Mesendoderm (in vitro differentiated cells): ENCODE measurements at regions not wholly inside any gene's neighbourhood (a gene's known extent, or its start where the extent isn't known, plus 50 kb on each side); places are given as distances from the start of the nearest gene placed in this dataset.

Experiments used
- DNase-seq: peaks from one replicate; pipeline ENCODE4 v3.0.0; 2013
- H2AK5ac ChIP-seq: 2 replicates; pipeline ENCODE4 v1.6.1; 2013; ENCODE audit warnings: low read length, inconsistent platforms
- H2BK120ac ChIP-seq: 2 replicates; pipeline ENCODE4 v1.6.1; 2013; ENCODE audit warnings: low read depth, mild to moderate bottlenecking, low read length, moderate library complexity, mixed read lengths
- H2BK15ac ChIP-seq: replicated peaks from 2 replicates; pipeline ENCODE4 v1.6.1; 2013; ENCODE audit warnings: low read depth, mild to moderate bottlenecking, moderate library complexity
- H2BK5ac ChIP-seq: 2 replicates; pipeline ENCODE4 v1.6.1; 2013; ENCODE audit warnings: low read length, inconsistent platforms
- H3K18ac ChIP-seq: 2 replicates; pipeline ENCODE4 v1.6.1; 2013; ENCODE audit warnings: mild to moderate bottlenecking, low read length, mixed read lengths
- H3K23ac ChIP-seq: one replicate; pipeline ENCODE4 v1.6.1; 2013; ENCODE audit warnings: low read length
- H3K27ac ChIP-seq: 2 replicates; pipeline ENCODE4 v1.5.1; 2013; ENCODE audit warnings: low read depth, mild to moderate bottlenecking, inconsistent platforms, low read length, moderate library complexity
- H3K27me3 ChIP-seq: 2 replicates; pipeline ENCODE4 v1.6.1; 2013; ENCODE audit warnings: low read length, control low read depth, mild to moderate bottlenecking, inconsistent platforms; ENCODE audit not compliant: insufficient read depth, poor library complexity
- H3K36me3 ChIP-seq: 2 replicates; pipeline ENCODE4 v1.6.1; 2013; ENCODE audit warnings: low read length, inconsistent platforms; ENCODE audit not compliant: control insufficient read depth, insufficient read depth
- H3K4ac ChIP-seq: one replicate; pipeline ENCODE4 v1.6.1; 2013; ENCODE audit warnings: low read depth, mild to moderate bottlenecking, low read length, moderate library complexity
- H3K4me1 ChIP-seq: 2 replicates; pipeline ENCODE4 v1.6.1; 2013; ENCODE audit warnings: low read depth, low read length, inconsistent platforms; ENCODE audit not compliant: control insufficient read depth
- H3K4me2 ChIP-seq: 2 replicates; pipeline ENCODE4 v1.6.1; 2013; ENCODE audit warnings: low read length
- H3K4me3 ChIP-seq: 2 replicates; pipeline ENCODE4 v1.5.1; 2013; ENCODE audit warnings: mild to moderate bottlenecking, low read length
- H3K56ac ChIP-seq: one replicate; pipeline ENCODE4 v1.6.1; 2013; ENCODE audit warnings: low read length
- H3K79me1 ChIP-seq: 2 replicates; pipeline ENCODE4 v1.6.1; 2013; ENCODE audit warnings: low read length, inconsistent platforms
- H3K79me2 ChIP-seq: 2 replicates; pipeline ENCODE4 v1.6.1; 2013; ENCODE audit warnings: mild to moderate bottlenecking, low read length; ENCODE audit not compliant: control insufficient read depth, insufficient read depth
- H3K9ac ChIP-seq: 2 replicates; pipeline ENCODE4 v1.6.1; 2013; ENCODE audit warnings: low read length, inconsistent platforms
- H4K5ac ChIP-seq: one replicate; pipeline ENCODE4 v1.6.1; 2013; ENCODE audit warnings: low read length
- H4K8ac ChIP-seq: one replicate; pipeline ENCODE4 v1.6.1; 2013; ENCODE audit warnings: low read depth, mild to moderate bottlenecking, control low read depth, low read length, moderate library complexity
- WGBS: extraction: QIAGEN DNeasy Blood & Tissue Kit; methylation state at CpG from one replicate; pipeline ENCODE4 v1.1.7; 2013; ENCODE audit warnings: low lambda C conversion rate, missing lambda C conversion rate; ENCODE audit not compliant: insufficient coverage; ENCODE audit errors: extremely low coverage; 5-methylcytosine and 5-hydroxymethylcytosine counted together

DNA sequence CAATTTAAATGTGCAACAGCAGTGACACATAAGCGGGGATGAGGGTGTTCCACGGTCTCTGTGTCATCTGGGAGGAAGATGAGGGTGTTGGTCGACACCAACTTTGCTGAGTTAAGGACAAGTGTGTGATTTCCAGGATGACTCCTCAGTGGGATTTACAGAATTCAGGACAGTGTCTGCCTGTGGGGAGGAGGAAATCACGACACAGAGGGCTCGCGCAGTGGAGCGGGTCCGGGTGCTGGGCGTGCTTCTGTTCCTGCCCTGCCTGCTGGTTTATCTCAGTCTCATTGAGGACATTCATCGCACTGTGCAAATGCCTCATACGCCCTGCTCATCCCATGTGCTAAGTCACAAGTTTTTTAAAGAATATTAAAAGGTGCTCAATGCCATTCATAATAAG is 73.7 kb upstream of the ADAMTS2 start:
- Histone ChIP-seq H4K5ac (no peak overlapping the region), H3K79me1 (no peaks in the 10 kb centered on the region), H3K18ac (no peak overlapping the region), H3K4me1 (no peaks in the 10 kb centered on the region), H3K9ac (no peak overlapping the region), H3K27ac (no peak overlapping the region), H2BK120ac (no peak overlapping the region), H3K27me3 (no peaks in the 10 kb centered on the region), H4K8ac (no peak overlapping the region), H3K23ac (no peak overlapping the region), H2BK5ac (no peak overlapping the region), H3K56ac (no peak overlapping the region), H3K4me3 (no peak overlapping the region), H3K36me3 (no peaks in the 10 kb centered on the region), H3K4ac (no peak overlapping the region), H2BK15ac (no peak overlapping the region), H3K79me2 (no peaks in the 10 kb centered on the region), H2AK5ac (no peak overlapping the region), H3K4me2 (no peak overlapping the region)
- no peak for DNase-seq
- no CpG with 5 or more reads among the region's 11 CpGs for WGBS

DNA sequence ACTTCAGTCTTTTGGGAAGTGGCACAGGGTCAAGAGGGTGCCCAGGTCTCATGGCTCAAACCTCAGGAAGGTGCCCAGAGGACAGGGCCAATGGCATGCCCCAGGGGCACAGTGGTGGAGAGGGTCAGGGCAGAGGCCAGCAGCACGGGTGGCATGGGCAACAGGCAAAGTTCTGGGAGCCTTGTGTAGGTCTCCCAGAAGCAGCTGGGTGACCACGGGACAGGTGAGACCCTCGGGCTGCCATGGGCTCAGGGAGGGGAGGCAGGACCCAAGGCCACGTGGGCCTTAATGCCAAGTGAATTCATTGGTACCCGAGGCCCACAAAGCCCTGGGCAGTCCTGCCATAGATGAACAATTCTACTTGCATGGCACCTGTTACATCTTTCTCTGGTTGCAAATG is 72.4 kb upstream of the ADAMTS2 start:
- Histone ChIP-seq H4K8ac (no peak overlapping the region), H2BK15ac (no peak overlapping the region), H3K23ac (no peak overlapping the region), H4K5ac (no peak overlapping the region), H2BK5ac (no peak overlapping the region), H3K27ac (no peak overlapping the region), H3K79me2 (no peaks in the 10 kb centered on the region), H3K4me1 (no peaks in the 10 kb centered on the region), H2BK120ac (no peak overlapping the region), H3K4me3 (no peak overlapping the region), H2AK5ac (no peak overlapping the region), H3K9ac (no peak overlapping the region), H3K4me2 (no peak overlapping the region), H3K18ac (no peak overlapping the region), H3K4ac (no peak overlapping the region), H3K56ac (no peak overlapping the region), H3K79me1 (no peaks in the 10 kb centered on the region), H3K36me3 (no peaks in the 10 kb centered on the region), H3K27me3 (no peaks in the 10 kb centered on the region)
- no peak for DNase-seq
- no CpG with 5 or more reads among the region's 5 CpGs for WGBS

DNA sequence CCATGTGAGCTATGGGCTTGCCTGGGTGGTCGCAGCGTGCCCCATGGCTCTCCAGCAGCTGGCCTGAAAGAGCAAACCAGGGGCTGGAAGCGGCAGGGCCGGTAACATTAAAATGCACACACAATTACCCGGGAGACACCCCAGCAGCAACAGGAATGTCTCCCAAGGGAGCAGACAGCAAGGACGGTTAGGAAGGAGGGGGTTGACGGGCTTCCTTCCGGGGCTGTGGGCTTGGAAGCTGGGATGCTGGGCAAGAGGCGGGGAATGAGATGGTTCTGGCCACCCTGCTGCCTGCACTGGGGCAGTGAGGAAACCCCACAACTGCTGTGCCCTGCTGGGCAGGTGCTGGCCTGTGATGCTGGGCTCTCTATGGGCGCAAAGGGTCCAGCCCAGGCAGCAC is 71.8 kb upstream of the ADAMTS2 start:
- Histone ChIP-seq H3K18ac (no peak overlapping the region), H3K4me1 (no peaks in the 10 kb centered on the region), H2AK5ac (no peak overlapping the region), H2BK5ac (no peak overlapping the region), H4K5ac (no peak overlapping the region), H3K27ac (no peak overlapping the region), H3K27me3 (no peaks in the 10 kb centered on the region), H4K8ac (no peak overlapping the region), H3K23ac (no peak overlapping the region), H3K4me3 (no peak overlapping the region), H3K4me2 (no peak overlapping the region), H2BK120ac (no peak overlapping the region), H3K36me3 (no peaks in the 10 kb centered on the region), H3K79me1 (no peaks in the 10 kb centered on the region), H3K4ac (no peak overlapping the region), H2BK15ac (no peak overlapping the region), H3K79me2 (no peaks in the 10 kb centered on the region), H3K56ac (no peak overlapping the region), H3K9ac (no peak overlapping the region)
- no CpG with 5 or more reads among the region's 10 CpGs for WGBS
- DNase-seq = no peak

DNA sequence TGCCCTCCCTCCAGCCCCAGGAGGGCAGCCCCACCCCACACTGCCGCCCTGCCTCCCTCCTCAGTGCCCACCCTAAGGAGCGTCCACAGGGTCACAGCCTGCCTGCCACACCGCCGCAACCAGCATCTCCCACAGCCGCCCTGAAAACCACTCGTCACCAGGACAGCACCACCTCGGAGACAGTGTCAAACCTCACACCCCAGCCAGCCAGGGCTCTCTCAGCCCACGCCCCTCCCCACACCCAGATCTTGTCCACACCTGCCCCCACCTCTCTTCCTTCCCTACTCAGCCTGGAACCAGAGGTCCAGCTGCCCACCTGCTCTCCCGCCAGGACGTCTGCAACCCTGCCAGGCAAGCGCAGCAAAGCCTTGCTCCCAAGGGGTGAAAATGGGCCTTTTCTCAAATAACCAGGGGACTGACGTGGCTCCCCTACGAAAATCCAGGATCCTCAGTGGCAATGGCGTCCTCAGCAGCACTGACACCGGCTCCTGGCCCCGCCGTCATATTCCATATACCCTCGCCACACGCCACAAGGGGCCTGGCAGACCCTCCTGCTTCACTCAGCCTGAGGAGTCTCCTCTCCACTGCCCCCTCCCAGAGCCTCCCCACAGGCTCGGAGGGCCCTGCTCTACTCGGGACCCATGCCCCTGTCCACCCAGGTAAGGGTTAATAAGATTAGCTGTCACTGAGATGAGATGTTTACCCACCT is 71.0 kb upstream of the ADAMTS2 start:
- no peak overlapping the region for H3K9ac ChIP-seq
- no peak overlapping the region for H3K23ac ChIP-seq
- no peak overlapping the region for H3K27ac ChIP-seq
- no peak for DNase-seq
- no peak overlapping the region for H3K4me3 ChIP-seq
- H3K36me3 ChIP-seq = no peaks in the 10 kb centered on the region
- H2BK15ac ChIP-seq = no peak overlapping the region
- H3K18ac ChIP-seq = no peak overlapping the region
- H3K56ac ChIP-seq = no peak overlapping the region
- H4K8ac ChIP-seq = no peak overlapping the region
- no peak overlapping the region for H2AK5ac ChIP-seq
- no CpG with 5 or more reads among the region's 21 CpGs for WGBS
- H3K4ac ChIP-seq = no peak overlapping the region
- no peaks in the 10 kb centered on the region for H3K27me3 ChIP-seq
- no peaks in the 10 kb centered on the region for H3K79me2 ChIP-seq
- no peaks in the 10 kb centered on the region for H3K79me1 ChIP-seq
- no peak overlapping the region for H3K4me2 ChIP-seq
- no peak overlapping the region for H2BK5ac ChIP-seq
- H3K4me1 ChIP-seq = no peaks in the 10 kb centered on the region
- H4K5ac ChIP-seq = no peak overlapping the region
- H2BK120ac ChIP-seq = no peak overlapping the region

DNA sequence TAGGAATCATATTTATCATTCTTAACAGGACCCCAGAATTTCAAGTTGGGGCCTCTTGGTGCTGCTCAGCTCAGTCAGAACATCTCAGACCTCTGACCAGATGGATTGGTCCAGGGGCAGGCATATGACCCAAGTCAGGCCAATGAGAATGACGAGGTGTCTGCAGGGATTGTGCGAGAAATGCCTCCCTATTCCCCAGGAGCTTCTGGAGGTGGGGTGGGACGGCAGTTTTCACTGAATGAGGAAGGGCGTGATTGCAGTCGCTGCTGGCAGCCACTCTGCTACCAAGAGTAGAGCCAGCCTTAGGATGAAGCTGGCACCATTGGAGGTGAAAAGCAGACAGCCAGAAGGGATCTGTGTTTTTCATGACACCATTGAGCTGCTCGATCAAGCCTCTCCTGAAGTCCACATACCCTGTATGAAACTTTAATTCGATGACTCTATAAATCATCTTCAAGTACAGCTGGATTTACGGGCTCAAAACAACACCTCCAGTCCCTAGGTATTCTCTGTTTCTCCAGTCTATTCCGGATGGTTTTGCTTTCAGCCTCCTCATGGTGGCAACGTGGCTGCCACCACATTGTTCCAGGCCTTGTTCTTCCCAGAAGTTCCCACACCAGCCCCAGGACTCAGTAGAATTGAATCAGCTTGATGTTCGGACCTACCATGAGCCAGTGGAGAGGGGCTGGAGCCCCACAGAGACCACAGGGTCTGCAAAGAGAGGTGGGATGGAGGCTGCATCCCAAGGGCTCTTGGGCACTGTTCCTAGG is 70.2 kb upstream of the ADAMTS2 start:
- no peak for DNase-seq
- H3K18ac ChIP-seq = no peak overlapping the region
- H3K4me3 ChIP-seq = no peak overlapping the region
- WGBS = no CpG with 5 or more reads among the region's 11 CpGs
- H3K56ac ChIP-seq = no peak overlapping the region
- H2BK120ac ChIP-seq = no peak overlapping the region
- H2BK15ac ChIP-seq = no peak overlapping the region
- no peaks in the 10 kb centered on the region for H3K36me3 ChIP-seq
- H3K27me3 ChIP-seq = no peaks in the 10 kb centered on the region
- no peak overlapping the region for H3K9ac ChIP-seq
- no peaks in the 10 kb centered on the region for H3K4me1 ChIP-seq
- no peaks in the 10 kb centered on the region for H3K79me1 ChIP-seq
- H3K4ac ChIP-seq = no peak overlapping the region
- H2BK5ac ChIP-seq = no peak overlapping the region
- H4K5ac ChIP-seq = no peak overlapping the region
- no peak overlapping the region for H4K8ac ChIP-seq
- no peaks in the 10 kb centered on the region for H3K79me2 ChIP-seq
- no peak overlapping the region for H3K4me2 ChIP-seq
- no peak overlapping the region for H3K23ac ChIP-seq
- no peak overlapping the region for H2AK5ac ChIP-seq
- no peak overlapping the region for H3K27ac ChIP-seq
